ENCODE measurements at regions not wholly inside any gene's neighbourhood (a gene's known extent, or its start where the extent isn't known, plus 50 kb on each side); places are given as distances from the start of the nearest gene placed in this dataset.

- FAIRE-seq: no peak
- no peaks in the 10 kb centered on the region for H3K36me3 ChIP-seq (ENCODE audit: control insufficient read depth, insufficient read depth, low read length)
These were observed 90.3 kb upstream of the SOX1 start for GRCh38 chr13:111976474-111977178.

GRCh38 chr13:111977179-111977506, 89.8 kb upstream of the SOX1 start:
- no peak for FAIRE-seq
- H3K27me3 ChIP-seq (ENCODE audit: control insufficient read depth, insufficient read depth, low read length): no peaks in the 10 kb centered on the region
- no peak for DNase-seq (ENCODE audit: low read depth)
- TF ChIP-seq CTCF (IDR thresholded peaks at IDR 0.05; ENCODE audit: insufficient read depth, low read length, severe bottlenecking): no peak
- no peaks in the 10 kb centered on the region for H3K36me3 ChIP-seq (ENCODE audit: control insufficient read depth, insufficient read depth, low read length)
- H3K4me3 ChIP-seq (ENCODE audit: low read depth, low read length): no peak overlapping the region

More at GRCh38 chr13:111976474-111977178, 90.3 kb upstream of the SOX1 start:
- H3K4me3 ChIP-seq (ENCODE audit: low read depth, low read length): no peak overlapping the region
- TF ChIP-seq CTCF (IDR thresholded peaks at IDR 0.05; ENCODE audit: insufficient read depth, low read length, severe bottlenecking): no peak
- no peaks in the 10 kb centered on the region for H3K27me3 ChIP-seq (ENCODE audit: control insufficient read depth, insufficient read depth, low read length)
- DNase-seq (ENCODE audit: low read depth): no peak

GRCh38 chr13:111978546-111978945, 88.4 kb upstream of the SOX1 start:
- FAIRE-seq (no peak), DNase-seq (ENCODE audit: low read depth) (no peak)
- no peaks in the 10 kb centered on the region for H3K27me3 ChIP-seq (ENCODE audit: control insufficient read depth, insufficient read depth, low read length)
- H3K4me3 ChIP-seq (ENCODE audit: low read depth, low read length): no peak overlapping the region
- no peak for TF ChIP-seq CTCF (IDR thresholded peaks at IDR 0.05; ENCODE audit: insufficient read depth, low read length, severe bottlenecking)
- no peaks in the 10 kb centered on the region for H3K36me3 ChIP-seq (ENCODE audit: control insufficient read depth, insufficient read depth, low read length)

GRCh38 chr13:111980146-111980929, 86.6 kb upstream of the SOX1 start:
- Histone ChIP-seq H3K4me3 (ENCODE audit: low read depth, low read length) (no peak overlapping the region), H3K27me3 (ENCODE audit: control insufficient read depth, insufficient read depth, low read length) (no peaks in the 10 kb centered on the region), H3K36me3 (ENCODE audit: control insufficient read depth, insufficient read depth, low read length) (no peaks in the 10 kb centered on the region)
- TF ChIP-seq CTCF (IDR thresholded peaks at IDR 0.05; ENCODE audit: insufficient read depth, low read length, severe bottlenecking): no peak
- DNase-seq (ENCODE audit: low read depth): no peak
- peak; percentile 43 for FAIRE-seq

GRCh38 chr13:111981006-111981405, 85.9 kb upstream of the SOX1 start:
- no peak for FAIRE-seq
- Histone ChIP-seq H3K4me3 (ENCODE audit: low read depth, low read length) (no peak overlapping the region), H3K36me3 (ENCODE audit: control insufficient read depth, insufficient read depth, low read length) (no peaks in the 10 kb centered on the region), H3K27me3 (ENCODE audit: control insufficient read depth, insufficient read depth, low read length) (no peaks in the 10 kb centered on the region)
- no peak for DNase-seq (ENCODE audit: low read depth)
- no peak for TF ChIP-seq CTCF (IDR thresholded peaks at IDR 0.05; ENCODE audit: insufficient read depth, low read length, severe bottlenecking)
